IPS-20b (cell line): ENCODE measurements at regions not wholly inside any gene's neighbourhood (a gene's known extent, or its start where the extent isn't known, plus 50 kb on each side); places are given as distances from the start of the nearest gene placed in this dataset.

Experiments
- H3K27ac ChIP-seq: one replicate; pipeline ENCODE4 v1.5.1; 2013; ENCODE audit warnings: low read length
- H3K27me3 ChIP-seq: 2 replicates; pipeline ENCODE4 v1.6.1; 2013; ENCODE audit warnings: mild to moderate bottlenecking, low read length, inconsistent platforms; ENCODE audit not compliant: insufficient read depth
- H3K36me3 ChIP-seq: 2 replicates; pipeline ENCODE4 v1.6.1; 2013; ENCODE audit warnings: low read depth, mild to moderate bottlenecking, inconsistent platforms, low read length, moderate library complexity; ENCODE audit not compliant: insufficient read depth
- H3K4me1 ChIP-seq: 2 replicates; pipeline ENCODE4 v1.6.1; 2013; ENCODE audit warnings: mild to moderate bottlenecking, control low read depth, inconsistent platforms, low read length, moderate library complexity; ENCODE audit not compliant: insufficient read depth
- H3K4me3 ChIP-seq: 2 replicates; pipeline ENCODE4 v1.5.1; 2013; ENCODE audit warnings: mild to moderate bottlenecking, low read length, inconsistent platforms
- H3K9ac ChIP-seq: 2 replicates; pipeline ENCODE4 v1.6.1; 2013; ENCODE audit warnings: low read depth, mild to moderate bottlenecking, inconsistent platforms, low read length, moderate library complexity
- H3K9me3 ChIP-seq: 2 replicates; pipeline ENCODE4 v1.6.1; 2013; ENCODE audit warnings: mild to moderate bottlenecking, low read depth, low read length, inconsistent platforms; ENCODE audit not compliant: insufficient read depth

- H3K9me3 ChIP-seq: no peaks in the 10 kb centered on the region
- H3K4me1 ChIP-seq: no peaks in the 10 kb centered on the region
- no peaks in the 10 kb centered on the region for H3K36me3 ChIP-seq
- H3K27ac ChIP-seq: no peak overlapping the region
- no peaks in the 10 kb centered on the region for H3K27me3 ChIP-seq
- H3K9ac ChIP-seq: no peak overlapping the region
- H3K4me3 ChIP-seq: no peak overlapping the region
Observed at GRCh38 chr16:17590711-17591654, 120.2 kb upstream of the XYLT1 start.

- no peaks in the 10 kb centered on the region for H3K27me3 ChIP-seq
Observed at GRCh38 chr16:17589898-17590297, 119.1 kb upstream of the XYLT1 start.

GRCh38 chr16:17585449-17586074 is 114.8 kb upstream of the XYLT1 start:
- H3K27me3 ChIP-seq: no peaks in the 10 kb centered on the region
- no peak overlapping the region for H3K27ac ChIP-seq
- no peak overlapping the region for H3K4me3 ChIP-seq
- H3K9me3 ChIP-seq: peaks cover 11% of the 10 kb centered on the region; the same call in 1 of the 2 replicates
- no peaks in the 10 kb centered on the region for H3K36me3 ChIP-seq
- no peaks in the 10 kb centered on the region for H3K4me1 ChIP-seq
- H3K9ac ChIP-seq: no peak overlapping the region

More at GRCh38 chr16:17589898-17590297, 119.1 kb upstream of the XYLT1 start:
- Histone ChIP-seq H3K4me1 (no peaks in the 10 kb centered on the region), H3K9me3 (no peaks in the 10 kb centered on the region), H3K4me3 (no peak overlapping the region), H3K36me3 (no peaks in the 10 kb centered on the region), H3K9ac (no peak overlapping the region), H3K27ac (no peak overlapping the region)

DNA sequence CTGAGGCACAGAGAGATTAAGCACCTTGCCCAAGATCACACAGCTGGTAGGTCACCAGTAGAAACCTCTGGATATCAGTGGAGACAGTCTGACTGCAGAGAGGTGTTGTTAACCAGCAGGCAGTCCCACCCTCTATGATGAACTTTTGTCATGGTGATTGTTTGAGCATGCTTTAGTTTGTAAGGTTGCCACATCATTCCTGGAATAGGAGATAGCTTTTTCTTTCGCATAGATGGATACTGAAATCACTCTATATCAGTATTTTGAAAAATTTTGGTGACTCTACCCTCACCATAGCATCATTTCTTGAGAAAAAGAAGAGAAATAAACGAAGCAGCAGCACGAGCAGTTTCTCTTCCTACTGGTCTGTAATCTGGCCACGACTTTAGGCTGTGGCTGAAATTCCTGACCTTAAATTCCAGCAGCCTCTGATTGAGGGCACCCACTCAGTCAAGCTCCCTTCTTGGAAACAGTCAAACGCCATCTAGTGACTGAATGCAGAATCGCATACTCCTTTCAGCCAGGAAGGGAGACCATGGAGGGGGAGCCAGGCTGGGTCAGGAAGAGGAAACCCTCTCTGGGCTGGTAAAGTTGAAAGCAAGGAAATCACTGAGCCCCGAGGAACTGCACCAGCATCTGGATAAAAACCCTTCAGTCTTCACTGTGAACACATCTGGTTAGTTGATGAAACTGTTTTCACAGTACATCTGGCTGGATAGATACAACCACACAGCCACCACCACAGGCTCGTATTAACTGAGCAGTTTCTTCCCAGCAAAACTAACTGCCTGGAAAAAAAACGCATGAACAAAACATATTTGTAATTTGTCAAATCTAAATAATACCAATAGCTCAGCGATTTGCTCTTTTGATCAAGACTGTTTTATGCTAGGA is 108.5 kb upstream of the XYLT1 start:
- Histone ChIP-seq H3K9ac (no peak overlapping the region), H3K36me3 (no peaks in the 10 kb centered on the region), H3K27ac (no peak overlapping the region), H3K4me3 (no peak overlapping the region; the same call in 1 of the 2 replicates), H3K4me1 (peaks cover 9% of the 10 kb centered on the region), H3K9me3 (peaks cover 11% of the 10 kb centered on the region; the same call in 1 of the 2 replicates), H3K27me3 (no peaks in the 10 kb centered on the region)

GRCh38 chr16:17574256-17574655 is 103.5 kb upstream of the XYLT1 start:
- Histone ChIP-seq H3K36me3 (no peaks in the 10 kb centered on the region), H3K9me3 (no peaks in the 10 kb centered on the region), H3K4me1 (peaks cover 6% of the 10 kb centered on the region), H3K27me3 (no peaks in the 10 kb centered on the region), H3K9ac (no peak overlapping the region), H3K27ac (no peak overlapping the region), H3K4me3 (no peak overlapping the region)

GRCh38 chr16:17572145-17572544 is 101.4 kb upstream of the XYLT1 start:
- Histone ChIP-seq H3K9ac (no peak overlapping the region), H3K36me3 (no peaks in the 10 kb centered on the region), H3K27me3 (no peaks in the 10 kb centered on the region), H3K4me3 (no peak overlapping the region), H3K4me1 (no peaks in the 10 kb centered on the region), H3K27ac (no peak overlapping the region), H3K9me3 (no peaks in the 10 kb centered on the region)

GRCh38 chr16:17571499-17572093 is 100.8 kb upstream of the XYLT1 start:
- H3K9ac ChIP-seq: no peak overlapping the region
- H3K27ac ChIP-seq: no peak overlapping the region
- no peaks in the 10 kb centered on the region for H3K27me3 ChIP-seq
- H3K4me3 ChIP-seq: no peak overlapping the region
- H3K9me3 ChIP-seq: no peaks in the 10 kb centered on the region
- no peaks in the 10 kb centered on the region for H3K4me1 ChIP-seq
- H3K36me3 ChIP-seq: no peaks in the 10 kb centered on the region

- H3K36me3 ChIP-seq: no peaks in the 10 kb centered on the region
- no peaks in the 10 kb centered on the region for H3K4me1 ChIP-seq
- no peak overlapping the region for H3K27ac ChIP-seq
- H3K27me3 ChIP-seq: no peaks in the 10 kb centered on the region
- H3K9me3 ChIP-seq: no peaks in the 10 kb centered on the region
- H3K4me3 ChIP-seq: no peak overlapping the region
- H3K9ac ChIP-seq: no peak overlapping the region
Observed at GRCh38 chr16:17568239-17568638, 97.5 kb upstream of the XYLT1 start.

- no peak overlapping the region for H3K9ac ChIP-seq
Observed at GRCh38 chr16:17567455-17567854, 96.7 kb upstream of the XYLT1 start.

DNA sequence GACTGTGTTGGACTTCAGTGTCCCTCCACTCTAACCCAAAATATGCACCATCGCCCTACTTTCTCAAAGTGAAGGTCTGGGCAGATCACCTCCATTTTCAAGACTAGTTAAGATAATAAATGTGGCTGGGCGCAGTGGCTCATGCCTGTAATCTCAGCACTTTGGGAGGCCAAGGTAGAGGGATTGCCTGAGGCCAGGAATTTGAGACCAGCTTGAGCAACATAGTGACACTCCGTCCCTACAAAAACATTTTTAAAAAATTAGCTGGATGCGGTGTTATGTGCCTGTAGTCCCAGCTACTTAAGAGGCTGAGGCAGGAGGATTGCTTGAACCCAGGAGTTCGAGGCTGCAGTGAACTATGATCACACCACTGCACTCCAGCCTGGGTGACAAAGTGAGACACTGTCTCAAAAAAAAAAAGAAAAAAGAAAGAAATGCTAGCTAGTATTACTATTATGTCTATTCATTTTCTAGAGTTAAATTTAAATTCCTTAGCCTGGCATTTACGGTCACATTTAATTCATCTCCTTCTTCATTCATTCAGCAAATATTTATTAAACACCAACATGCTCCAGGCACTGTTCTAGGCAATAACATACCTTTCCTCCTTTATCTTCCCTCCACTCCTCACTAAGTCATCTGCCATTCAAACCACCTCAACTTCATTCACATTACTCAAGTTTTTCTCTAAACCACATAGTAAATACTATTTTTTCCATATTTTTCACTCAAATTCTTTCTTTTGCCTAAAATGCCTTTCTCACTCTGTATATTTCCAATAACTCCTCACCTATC is 96.1 kb upstream of the XYLT1 start:
- no peak overlapping the region for H3K4me3 ChIP-seq
- no peaks in the 10 kb centered on the region for H3K9me3 ChIP-seq
- H3K9ac ChIP-seq: no peak overlapping the region
- H3K36me3 ChIP-seq: no peaks in the 10 kb centered on the region
- H3K4me1 ChIP-seq: no peaks in the 10 kb centered on the region
- H3K27me3 ChIP-seq: no peaks in the 10 kb centered on the region
- H3K27ac ChIP-seq: no peak overlapping the region

More at GRCh38 chr16:17567455-17567854, 96.7 kb upstream of the XYLT1 start:
- no peaks in the 10 kb centered on the region for H3K36me3 ChIP-seq
- H3K9me3 ChIP-seq: no peaks in the 10 kb centered on the region
- no peak overlapping the region for H3K4me3 ChIP-seq
- H3K4me1 ChIP-seq: no peaks in the 10 kb centered on the region
- H3K27me3 ChIP-seq: no peaks in the 10 kb centered on the region
- no peak overlapping the region for H3K27ac ChIP-seq
